ENCODE measurements at regions not wholly inside any gene's neighbourhood (a gene's known extent, or its start where the extent isn't known, plus 50 kb on each side); places are given as distances from the start of the nearest gene placed in this dataset.

DNA sequence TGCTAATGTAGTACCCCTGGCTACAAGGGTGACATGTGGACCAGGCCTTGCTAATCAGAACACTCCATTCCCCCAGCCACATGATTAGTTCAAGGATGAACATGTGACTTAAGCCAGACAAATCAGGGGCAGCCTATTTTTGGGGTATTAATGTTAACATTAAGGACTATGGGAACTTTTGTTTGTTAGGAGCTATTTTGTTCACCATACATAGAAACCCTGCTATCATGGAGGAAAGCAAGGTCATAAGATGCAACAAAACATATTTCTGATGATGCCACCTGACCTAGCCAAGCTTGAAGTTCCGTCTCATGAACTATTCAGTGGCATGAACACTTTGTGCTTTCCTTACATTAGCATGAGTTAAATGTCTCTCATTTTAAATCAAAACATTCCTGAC is 90.8 kb upstream of the PELI2 start:
- no peak for TF ChIP-seq CTCF (IDR thresholded peaks at IDR 0.05; ENCODE audit: control insufficient read depth, insufficient read depth, low read depth, low read length, missing control alignments)
- no peak for DNase-seq (ENCODE audit: low read depth)
- no peak overlapping the region for H3K4me3 ChIP-seq (ENCODE audit: control insufficient read depth, low read depth, low read length)

GRCh38 chr14:56027916-56028712 is 90.1 kb upstream of the PELI2 start:
- DNase-seq (ENCODE audit: low read depth): no peak
- TF ChIP-seq CTCF (IDR thresholded peaks at IDR 0.05; ENCODE audit: control insufficient read depth, insufficient read depth, low read depth, low read length, missing control alignments): no peak
- no peak overlapping the region for H3K4me3 ChIP-seq (ENCODE audit: control insufficient read depth, low read depth, low read length)

- TF ChIP-seq CTCF (IDR thresholded peaks at IDR 0.05; ENCODE audit: control insufficient read depth, insufficient read depth, low read depth, low read length, missing control alignments): no peak
- DNase-seq (ENCODE audit: low read depth): no peak
- H3K4me3 ChIP-seq (ENCODE audit: control insufficient read depth, low read depth, low read length): no peak overlapping the region
Observed at GRCh38 chr14:56036353-56036752, 81.9 kb upstream of the PELI2 start.

DNA sequence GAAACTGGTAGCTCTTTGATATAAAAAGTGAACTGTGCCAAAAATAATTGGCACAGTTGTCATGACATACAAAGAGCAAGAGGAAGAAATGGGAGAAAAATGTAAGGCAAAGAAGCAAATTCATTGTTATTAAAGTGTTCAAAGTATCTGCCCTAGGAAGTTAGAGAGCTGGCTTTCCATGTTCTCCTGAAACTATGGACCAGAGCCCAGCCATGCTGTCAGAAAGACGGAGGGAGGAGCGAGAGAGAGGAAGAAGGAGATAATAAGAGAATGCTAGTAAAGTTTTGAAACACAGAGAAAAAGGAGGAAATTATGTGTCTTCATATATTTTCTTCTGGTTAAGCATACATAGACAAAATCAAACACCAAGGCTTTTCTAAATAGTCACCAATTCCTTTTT is 78.1 kb upstream of the PELI2 start:
- DNase-seq (ENCODE audit: low read depth): no peak
- TF ChIP-seq CTCF (IDR thresholded peaks at IDR 0.05; ENCODE audit: control insufficient read depth, insufficient read depth, low read depth, low read length, missing control alignments): no peak

DNA sequence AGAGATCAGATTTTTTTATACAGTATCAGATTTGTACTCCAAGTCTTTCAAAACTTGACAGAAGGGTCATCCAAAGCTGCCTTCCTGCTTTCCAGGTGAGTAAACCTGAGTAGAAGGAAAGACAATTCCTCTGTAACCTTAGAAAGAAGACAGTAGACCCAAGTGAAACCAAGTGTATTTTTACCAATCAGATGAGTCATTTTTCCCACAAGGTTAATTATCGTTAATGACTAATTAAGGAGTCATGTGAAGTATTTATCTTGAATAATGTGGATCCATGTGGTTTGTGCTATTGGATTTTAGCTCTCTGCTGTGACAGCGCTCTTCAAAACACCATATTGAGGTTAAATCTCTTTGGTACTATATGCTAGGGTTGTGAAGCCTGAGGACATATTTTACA is 74.0 kb upstream of the PELI2 start:
- DNase-seq (ENCODE audit: low read depth): no peak
- no peak overlapping the region for H3K4me3 ChIP-seq (ENCODE audit: control insufficient read depth, low read depth, low read length)
- no peak for TF ChIP-seq CTCF (IDR thresholded peaks at IDR 0.05; ENCODE audit: control insufficient read depth, insufficient read depth, low read depth, low read length, missing control alignments)

More for the DNA sequence above, 78.1 kb upstream of the PELI2 start:
- H3K4me3 ChIP-seq (ENCODE audit: control insufficient read depth, low read depth, low read length): no peak overlapping the region

GRCh38 chr14:56046546-56046945 is 71.7 kb upstream of the PELI2 start:
- H3K4me3 ChIP-seq (ENCODE audit: control insufficient read depth, low read depth, low read length): no peak overlapping the region
- no peak for TF ChIP-seq CTCF (IDR thresholded peaks at IDR 0.05; ENCODE audit: control insufficient read depth, insufficient read depth, low read depth, low read length, missing control alignments)
- no peak for DNase-seq (ENCODE audit: low read depth)

Data from AG09309 (cell line).